Heart right ventricle (tissue), 16 donors: ENCODE measurements at regions not wholly inside any gene's neighbourhood (a gene's known extent, or its start where the extent isn't known, plus 50 kb on each side); places are given as distances from the start of the nearest gene placed in this dataset.
A peak's percentile ranks its signal among the peaks of the same experiment; 100 is the strongest.

Experiments
- ATAC-seq, 8 donors: fragments of 200-7000 bp; cut with Tn5 transposase; one replicate each; pipeline ENCODE4 v1.9.1; 2020; ENCODE audit warnings: mild to moderate bottlenecking in 8 of 8, moderate library complexity in 8 of 8, moderate number of reproducible peaks in 1 of 8
- DNase-seq, 2 donors: peaks; one replicate each; pipeline ENCODE4 v3.0.0-alpha.2; 2020
- H3K27ac ChIP-seq, 10 donors: fragments of 200-600 bp; sonication (generic) in 2 of 10; one replicate each; pipeline versions ENCODE4 v1.5.0 to v1.8.0; 2020 to 2022; ENCODE audit warnings: mild to moderate bottlenecking in 3 of 10
- H3K27me3 ChIP-seq, 7 donors: fragments of 200-600 bp; one replicate each; pipeline ENCODE4 v1.8.0; 2021 to 2022; ENCODE audit warnings: mild to moderate bottlenecking in 2 of 7
- H3K36me3 ChIP-seq, 9 donors: fragments of 200-600 bp; sonication (generic) in 1 of 9; one replicate each; pipeline versions ENCODE4 v1.5.0 to v1.8.0; 2020 to 2022; ENCODE audit warnings: mild to moderate bottlenecking in 2 of 9
- H3K4me1 ChIP-seq, 9 donors: fragments of 200-600 bp; sonication (generic) in 1 of 9; one replicate each; pipeline versions ENCODE4 v1.5.0 to v1.8.0; 2020 to 2022; ENCODE audit warnings: mild to moderate bottlenecking in 4 of 9
- H3K4me3 ChIP-seq, 10 donors: fragments of 200-600 bp; sonication (generic) in 2 of 10; one replicate each; pipeline versions ENCODE4 v1.5.0 to v1.8.0; 2020 to 2022; ENCODE audit warnings: mild to moderate bottlenecking in 7 of 10, moderate library complexity in 2 of 10
- H3K9me3 ChIP-seq, 11 donors: fragments of 200-600 bp in 10 of 11; sonication (generic) in 2 of 11; one replicate each; pipeline versions ENCODE4 v1.5.0 to v1.8.0; 2013 to 2022; ENCODE audit warnings: mild to moderate bottlenecking in 2 of 11, control low read depth in 1 of 11, moderate library complexity in 1 of 11
- CTCF ChIP-seq, 9 donors: fragments of 200-600 bp; sonication (generic) in 2 of 9; IDR thresholded peaks; one replicate each; pipeline versions ENCODE4 v1.5.0 to v1.8.0; 2021 to 2022; ENCODE audit warnings: antibody characterized with exemption in 9 of 9, mild to moderate bottlenecking in 5 of 9, moderate library complexity in 1 of 9
- WGBS, 2 donors: extraction: QIAGEN DNeasy Blood & Tissue Kit; methylation state at CpG; one replicate each; pipeline ENCODE4 v1.1.7; 2013; ENCODE audit warnings: inconsistent platforms in 1 of 2; 5-methylcytosine and 5-hydroxymethylcytosine counted together
- intact Hi-C, 10 donors: fragments of 100-400 bp; cut with DNase I; formaldehyde crosslinking; loops; one replicate each; pipeline versions ENCODE4 v1.11.1 to v1.14.2; 2022
- donor health status: Arrhythmogenic right ventricular cardiomyopathy.
- donor health status: ischemic (EF 13 %, LVEDD 7.1; RV severe dilation, severe dysfunction).
- donor health status: healthy with polysubstance abuse.
- donor health status: DM: no; HTN: yes; CAD: no.
- donor health status: DM: no; HTN: no; CAD: no.
- donor health status: ischemic (EF 25% LVEDD 6.9; RV normal size, moderate dysfunction).
- donor health status: ischemic (EF 25% LVEDD 5.7; RV mildly dilated, moderate dysfunction).
- donor health status: healthy.
- donor health status: DM: yes; HTN: yes; CAD: no.
- donor health status: Ischemic cardiomyopathy.
- donor health status: ischemic (EF 35%, LVEDD 5.7; RV mildly dilated, moderate dysfunction).
- donor health status: nonischemic (EF 11% LVEDD 7.7; RV severe dilation, severe dysfunction).
- donor health status: DM: yes; HTN: yes; CAD: no.
- donor health status: PGD.
- donor health status: ischemic (EF 29% LVEDD 5.4; RV normal size, mild dysfunction).
- donor health status: nonischemic (EF 23%, LVEDD 6.1; RV moderate dilation, normal function).

- Histone ChIP-seq H3K36me3 (no peaks in the 10 kb centered on the region), H3K27ac (peak overlapping the region in 9 of 10 donors; percentile 47 to 77 (median 59)), H3K27me3 (no peaks in the 10 kb centered on the region), H3K4me1 (peaks cover 0 to 19% (median 12%) of the 10 kb centered on the region in 9 donors), H3K4me3 (no peak overlapping the region), H3K9me3 (no peaks in the 10 kb centered on the region)
- ATAC-seq (peak in 7 of 8 donors; percentile 47 to 87 (median 73)), DNase-seq (no peak)
- intact Hi-C loops = no loop called here
- TF ChIP-seq CTCF (IDR thresholded peaks at IDR 0.05) = no peak
- WGBS, 2 donors = 66 to 67% methylated on average over 6 of the region's 6 CpGs
Observed at GRCh38 chr12:92485351-92486348, 217.1 kb upstream of the PLEKHG7 start.

GRCh38 chr12:92482599-92482998, 220.2 kb upstream of the PLEKHG7 start:
- Histone ChIP-seq H3K4me1 (peaks cover 0 to 19% (median 14%) of the 10 kb centered on the region in 9 donors), H3K36me3 (no peaks in the 10 kb centered on the region), H3K27ac (no peak overlapping the region), H3K4me3 (no peak overlapping the region), H3K27me3 (no peaks in the 10 kb centered on the region), H3K9me3 (no peaks in the 10 kb centered on the region)
- DNase-seq = no peak
- intact Hi-C loops = no loop called here
- peak in 1 of 8 donors; percentile 60 for ATAC-seq
- WGBS, 2 donors = 88 to 94% methylated on average over 2 of the region's 2 CpGs
- no peak for TF ChIP-seq CTCF (IDR thresholded peaks at IDR 0.05)

- Histone ChIP-seq H3K27me3 (no peaks in the 10 kb centered on the region), H3K9me3 (no peaks in the 10 kb centered on the region), H3K36me3 (no peaks in the 10 kb centered on the region), H3K4me3 (no peak overlapping the region), H3K4me1 (peaks cover 0 to 18% (median 10%) of the 10 kb centered on the region in 9 donors), H3K27ac (no peak overlapping the region)
- no peak for ATAC-seq
- intact Hi-C loops = no loop called here
- no peak for TF ChIP-seq CTCF (IDR thresholded peaks at IDR 0.05)
- WGBS, 2 donors = 82 to 93% methylated on average over 2 of the region's 2 CpGs
- no peak for DNase-seq
Observed at GRCh38 chr12:92481066-92481465, 221.7 kb upstream of the PLEKHG7 start.

- TF ChIP-seq CTCF (IDR thresholded peaks at IDR 0.05) = no peak
- Histone ChIP-seq H3K36me3 (no peaks in the 10 kb centered on the region), H3K27ac (no peak overlapping the region), H3K4me3 (no peak overlapping the region), H3K4me1 (peaks cover 0 to 7% (median 0%) of the 10 kb centered on the region in 9 donors), H3K27me3 (no peaks in the 10 kb centered on the region), H3K9me3 (no peaks in the 10 kb centered on the region)
- intact Hi-C loops = no loop called here
- WGBS, 2 donors = 44 to 54% methylated on average over 2 of the region's 2 CpGs
- DNase-seq = no peak
- no peak for ATAC-seq
Observed at GRCh38 chr12:92478692-92479091, 224.1 kb upstream of the PLEKHG7 start.
